AG10803 (cell line): ENCODE measurements at regions not wholly inside any gene's neighbourhood (a gene's known extent, or its start where the extent isn't known, plus 50 kb on each side); places are given as distances from the start of the nearest gene placed in this dataset.

ENCODE experiments used
- DNase-seq: peaks from one replicate; pipeline ENCODE4 v3.0.0; 2010; ENCODE audit warnings: low read depth
- H3K4me3 ChIP-seq: 2 replicates; pipeline ENCODE4 v1.5.1; 2011; ENCODE audit warnings: mild to moderate bottlenecking, low read length, control low read depth
- CTCF ChIP-seq: conservative IDR thresholded peaks from 2 replicates; pipeline ENCODE4 v1.5.1; 2011; ENCODE audit warnings: mild to moderate bottlenecking, low read length, control low read depth, inconsistent platforms

- DNase-seq: peak; percentile 97
- H3K4me3 ChIP-seq: no peak overlapping the region
- TF ChIP-seq CTCF: no peak
Observed at GRCh38 chr15:39247574-39247973, 333.3 kb upstream of the THBS1 start.

GRCh38 chr15:39248204-39248603 is 332.7 kb upstream of the THBS1 start:
- no peak for TF ChIP-seq CTCF
- peak; percentile 98 for DNase-seq

GRCh38 chr15:39250001-39250400 is 330.9 kb upstream of the THBS1 start:
- no peak for DNase-seq
- H3K4me3 ChIP-seq: no peak overlapping the region
- no peak for TF ChIP-seq CTCF

More at GRCh38 chr15:39248204-39248603, 332.7 kb upstream of the THBS1 start:
- H3K4me3 ChIP-seq: no peak overlapping the region

GRCh38 chr15:39250460-39251186 is 330.3 kb upstream of the THBS1 start:
- no peak for DNase-seq

GRCh38 chr15:39251413-39252133 is 329.3 kb upstream of the THBS1 start:
- DNase-seq: peak; percentile 81
- no peak for TF ChIP-seq CTCF
- H3K4me3 ChIP-seq: no peak overlapping the region

More at GRCh38 chr15:39250460-39251186, 330.3 kb upstream of the THBS1 start:
- H3K4me3 ChIP-seq: no peak overlapping the region
- TF ChIP-seq CTCF: no peak

- DNase-seq: no peak
- H3K4me3 ChIP-seq: no peak overlapping the region
- TF ChIP-seq CTCF: no peak
Observed at GRCh38 chr15:39252134-39252470, 328.8 kb upstream of the THBS1 start.

GRCh38 chr15:39253552-39253951 is 327.3 kb upstream of the THBS1 start:
- TF ChIP-seq CTCF: no peak
- H3K4me3 ChIP-seq: no peak overlapping the region
- no peak for DNase-seq
